22Rv1 (cell line): ENCODE measurements at regions not wholly inside any gene's neighbourhood (a gene's known extent, or its start where the extent isn't known, plus 50 kb on each side); places are given as distances from the start of the nearest gene placed in this dataset.

ENCODE experiments used
- ZFX ChIP-seq: fragments of 450-650 bp; IDR thresholded peaks from 2 replicates; pipeline ENCODE4 v1.6.1; 2017; ENCODE audit warnings: antibody characterized with exemption, borderline replicate concordance
- TF ChIP-seq, protein P1 (sequence below): fragments of 450-650 bp; IDR thresholded peaks from 2 replicates; pipeline ENCODE4 v1.5.1; 2017; ENCODE audit warnings: mild to moderate bottlenecking

DNA sequence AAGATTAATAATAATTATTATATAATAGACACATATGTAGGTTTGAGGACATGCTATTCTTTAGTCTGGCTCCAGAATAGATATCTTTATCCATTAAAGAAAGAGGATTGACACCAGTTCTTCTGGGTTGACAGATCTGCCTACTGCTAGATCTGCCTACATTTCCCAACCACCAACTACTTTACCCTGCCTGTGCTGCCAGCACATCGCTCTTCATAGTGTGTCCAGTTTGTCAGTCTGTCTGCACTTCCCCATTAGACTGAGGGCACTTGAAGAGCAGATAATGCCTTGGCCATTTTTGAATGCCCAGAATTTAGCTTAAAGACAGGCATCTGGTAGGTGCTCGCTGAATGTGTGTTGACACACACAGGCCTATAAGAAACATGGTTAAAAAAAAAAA, 910.1 kb upstream of the FAT3 start:
- TF ChIP-seq, protein P1, sequence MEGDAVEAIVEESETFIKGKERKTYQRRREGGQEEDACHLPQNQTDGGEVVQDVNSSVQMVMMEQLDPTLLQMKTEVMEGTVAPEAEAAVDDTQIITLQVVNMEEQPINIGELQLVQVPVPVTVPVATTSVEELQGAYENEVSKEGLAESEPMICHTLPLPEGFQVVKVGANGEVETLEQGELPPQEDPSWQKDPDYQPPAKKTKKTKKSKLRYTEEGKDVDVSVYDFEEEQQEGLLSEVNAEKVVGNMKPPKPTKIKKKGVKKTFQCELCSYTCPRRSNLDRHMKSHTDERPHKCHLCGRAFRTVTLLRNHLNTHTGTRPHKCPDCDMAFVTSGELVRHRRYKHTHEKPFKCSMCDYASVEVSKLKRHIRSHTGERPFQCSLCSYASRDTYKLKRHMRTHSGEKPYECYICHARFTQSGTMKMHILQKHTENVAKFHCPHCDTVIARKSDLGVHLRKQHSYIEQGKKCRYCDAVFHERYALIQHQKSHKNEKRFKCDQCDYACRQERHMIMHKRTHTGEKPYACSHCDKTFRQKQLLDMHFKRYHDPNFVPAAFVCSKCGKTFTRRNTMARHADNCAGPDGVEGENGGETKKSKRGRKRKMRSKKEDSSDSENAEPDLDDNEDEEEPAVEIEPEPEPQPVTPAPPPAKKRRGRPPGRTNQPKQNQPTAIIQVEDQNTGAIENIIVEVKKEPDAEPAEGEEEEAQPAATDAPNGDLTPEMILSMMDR = no peak
- no peak for TF ChIP-seq ZFX
